ENCODE measurements at regions not wholly inside any gene's neighbourhood (a gene's known extent, or its start where the extent isn't known, plus 50 kb on each side); places are given as distances from the start of the nearest gene placed in this dataset.
"Not testable (repeated sequence)": the region's sequence is repeated elsewhere in the genome, so short reads cannot be mapped to it uniquely, and the experiment has no call there.

GRCh38 chr20:50358971-50359370 lies 151.2 kb upstream of the PTPN1 start (continued):
- no peak for TF ChIP-seq E2F4 (CRISPR knock-in tag; IDR thresholded peaks at IDR 0.05; ENCODE audit: borderline replicate concordance, low read depth)
- no peak for TF ChIP-seq SOX15 (CRISPR knock-in tag; IDR thresholded peaks at IDR 0.05)
- no peak for TF ChIP-seq HMGA2 (CRISPR knock-in tag; IDR thresholded peaks at IDR 0.05)
- no peak for TF ChIP-seq TEAD1 (CRISPR knock-in tag; IDR thresholded peaks at IDR 0.05)
- TF ChIP-seq MXD4 (CRISPR knock-in tag; IDR thresholded peaks at IDR 0.05; ENCODE audit: borderline replicate concordance), result no peak

GRCh38 chr20:50359607-50360217 lies 150.5 kb upstream of the PTPN1 start:
- Mint-ChIP-seq H3K27ac (no peak overlapping the region), H3K27me3 (ENCODE audit: low read depth) (no peaks in the 10 kb centered on the region), H3K9me3 (no peaks in the 10 kb centered on the region), H3K36me3 (no peaks in the 10 kb centered on the region), H3K4me1 (peaks cover 7% of the 10 kb centered on the region), H3K4me3 (no peak overlapping the region)
- TF ChIP-seq MAX (CRISPR knock-in tag; IDR thresholded peaks at IDR 0.05) (no peak), GTF2I (CRISPR knock-in tag; conservative IDR thresholded peaks at IDR 0.05) (no peak)
- no peak for DNase-seq (ENCODE audit: low spot score)
- POLR2A ChIA-PET, result no interaction called here
- CTCF ChIA-PET, result interaction anchor here (0.5 kb wide), 1 partner anchor 181 kb away, joined by 5 read pairs; no protein-coding TSS in a partner anchor
- ATAC-seq, result no peak

- DNase-seq (ENCODE audit: low spot score), result no peak
- TF ChIP-seq KAT7 (CRISPR knock-in tag; IDR thresholded peaks at IDR 0.05; ENCODE audit: borderline replicate concordance) (no peak), ETV6 (CRISPR knock-in tag; IDR thresholded peaks at IDR 0.05) (no peak), ZNF512 (CRISPR knock-in tag; IDR thresholded peaks at IDR 0.05; ENCODE audit: borderline replicate concordance) (no peak)
- Mint-ChIP-seq H3K27ac (no peak overlapping the region), H3K4me3 (no peak overlapping the region), H3K36me3 (no peaks in the 10 kb centered on the region), H3K4me1 (peaks cover 7% of the 10 kb centered on the region), H3K9me3 (no peaks in the 10 kb centered on the region), H3K27me3 (ENCODE audit: low read depth) (no peaks in the 10 kb centered on the region)
- POLR2A ChIA-PET, result no interaction called here
- ATAC-seq, result no peak
- CTCF ChIA-PET, result interaction anchor here (0.5 kb wide), 1 partner anchor 181 kb away, joined by 3 read pairs; no protein-coding TSS in a partner anchor
Observed at GRCh38 chr20:50360218-50360672, 149.9 kb upstream of the PTPN1 start.

GRCh38 chr20:50360921-50361320 lies 149.3 kb upstream of the PTPN1 start:
- H3K4me1 Mint-ChIP-seq, result peaks cover 7% of the 10 kb centered on the region
- CTCF ChIA-PET, result no interaction called here
- no peaks in the 10 kb centered on the region for H3K27me3 Mint-ChIP-seq (ENCODE audit: low read depth)
- POLR2A ChIA-PET, result no interaction called here
- H3K36me3 Mint-ChIP-seq, result no peaks in the 10 kb centered on the region
- no peak for ATAC-seq
- H3K9me3 Mint-ChIP-seq, result no peaks in the 10 kb centered on the region
- no peak overlapping the region for H3K4me3 Mint-ChIP-seq
- DNase-seq (ENCODE audit: low spot score), result no peak
- H3K27ac Mint-ChIP-seq, result no peak overlapping the region
- TF ChIP-seq ZNF232 (CRISPR knock-in tag; IDR thresholded peaks at IDR 0.05), result no peak
- no peak for TF ChIP-seq ATF1 (CRISPR knock-in tag; IDR thresholded peaks at IDR 0.05)
- no peak for TF ChIP-seq ATF6 (CRISPR knock-in tag; IDR thresholded peaks at IDR 0.05)
- TF ChIP-seq HMGA2 (CRISPR knock-in tag; IDR thresholded peaks at IDR 0.05), result no peak

GRCh38 chr20:50362177-50362576 lies 148.0 kb upstream of the PTPN1 start:
- H3K4me1 Mint-ChIP-seq; H3K27me3 Mint-ChIP-seq (ENCODE audit: low read depth); POLR2A ChIA-PET; H3K4me3 Mint-ChIP-seq; ATAC-seq; CTCF ChIA-PET; DNase-seq (ENCODE audit: low spot score); H3K9me3 Mint-ChIP-seq; H3K36me3 Mint-ChIP-seq; H3K27ac Mint-ChIP-seq: not testable (repeated sequence)

Data from WTC11 (cell line).